HepG2 (cell line): ENCODE measurements at regions not wholly inside any gene's neighbourhood (a gene's known extent, or its start where the extent isn't known, plus 50 kb on each side); places are given as distances from the start of the nearest gene placed in this dataset.

Experiments
- ATAC-seq: fragments of 200-7000 bp; cut with Tn5 transposase; 3 replicates; pipeline ENCODE4 v1.9.1; 2020; ENCODE audit warnings: mild to moderate bottlenecking, moderate library complexity
- BruUV-seq: library from RNA; stranded (reverse); fragments of 400-500 nt; replicated peaks from 2 replicates; lab custom pipeline; 2021; lab: Mats Ljungman, UMichigan
- CTCF ChIA-PET: fragments of 300-600 bp; formaldehyde crosslinking; extraction: SDS; loops from one replicate; lab custom pipeline; 2021; ENCODE audit warnings: low total read pairs, inconsistent platforms, low intra/inter-chr PET ratio; lab: Yijun Ruan, JAX
- POLR2A ChIA-PET: fragments of 350-600 bp; sonication (Branson Sonifier 250); formaldehyde crosslinking; loops from one replicate; lab custom pipeline; 2020; ENCODE audit warnings: antibody characterized with exemption, inconsistent platforms; lab: Yijun Ruan, JAX
- DNase-seq: peaks from one replicate; pipeline ENCODE4 v3.0.0-alpha.2; 2015; ENCODE audit warnings: low spot score
- FAIRE-seq: peaks from 3 replicates; lab custom pipeline; 2011; peaks lifted over from hg19 to GRCh38; lab: Jason Lieb, UNC
- H2AFZ ChIP-seq: one replicate; pipeline ENCODE4 v1.6.1; 2011; ENCODE audit warnings: low read length, inconsistent platforms
- H3K27ac ChIP-seq: fragments of 300-600 bp; 3 replicates; pipeline ENCODE4 v1.8.0; 2011; ENCODE audit warnings: mixed run types, mild to moderate bottlenecking, mixed read lengths, low read length, inconsistent platforms; ENCODE audit not compliant: insufficient read depth; ENCODE audit errors: extremely low read length
- H3K27me3 ChIP-seq, 2 experiments: fragments of 200-600 bp in 1 of 2; 2 replicates in 1 of 2; 3 replicates in 1 of 2; pipeline versions ENCODE4 v1.6.0 to v1.8.0; 2011; ENCODE audit warnings: low read length in 2 of 2, mild to moderate bottlenecking in 2 of 2, moderate library complexity in 2 of 2, inconsistent platforms in 1 of 2; ENCODE audit not compliant: insufficient read depth in 2 of 2, control insufficient read depth in 1 of 2
- H3K36me3 ChIP-seq, 2 experiments: fragments of 200-600 bp in 1 of 2; replicated peaks in 1 of 2; 2 replicates in 1 of 2; 3 replicates in 1 of 2; pipeline versions ENCODE4 v1.5.1 to v1.8.0; 2011; ENCODE audit warnings: low read length in 2 of 2, inconsistent platforms in 1 of 2; ENCODE audit not compliant: insufficient read depth in 2 of 2, control insufficient read depth in 1 of 2
- H3K4me1 ChIP-seq: 2 replicates; pipeline ENCODE4 v1.5.1; 2012; ENCODE audit warnings: low read length, inconsistent platforms; ENCODE audit not compliant: insufficient read depth
- H3K4me2 ChIP-seq: 2 replicates; pipeline ENCODE4 v1.6.0; 2011; ENCODE audit warnings: low read depth, low read length, inconsistent platforms
- H3K4me3 ChIP-seq, 3 experiments: fragments of 200-600 bp in 1 of 3; sonication (generic), shearing (Covaris generic) in 1 of 3; replicated peaks in 1 of 3; 2 replicates each; pipeline ENCODE4 v1.5.1; 2011 to 2016; ENCODE audit warnings: low read length in 3 of 3, inconsistent platforms in 2 of 3, low read depth in 2 of 3, mild to moderate bottlenecking in 2 of 3, control low read depth in 1 of 3, mixed read lengths in 1 of 3; ENCODE audit not compliant: insufficient read depth in 1 of 3
- H3K79me2 ChIP-seq: one replicate; pipeline ENCODE4 v1.6.1; 2011; ENCODE audit warnings: low read length, inconsistent platforms; ENCODE audit not compliant: insufficient read depth
- H3K9ac ChIP-seq: 2 replicates; pipeline ENCODE4 v1.6.0; 2011; ENCODE audit warnings: mild to moderate bottlenecking, low read depth, low read length, inconsistent platforms; ENCODE audit not compliant: insufficient read depth
- H3K9me3 ChIP-seq: 2 replicates; pipeline ENCODE4 v1.5.1; 2012; ENCODE audit warnings: mild to moderate bottlenecking, low read length
- H4K20me1 ChIP-seq: 2 replicates; pipeline ENCODE4 v1.6.0; 2011; ENCODE audit warnings: inconsistent platforms, mild to moderate bottlenecking, low read length, moderate library complexity; ENCODE audit not compliant: insufficient read depth
- ARID5B ChIP-seq: IDR thresholded peaks from 2 replicates; pipeline ENCODE4 v1.4.0; 2020; ENCODE audit warnings: mild to moderate bottlenecking, missing genetic modification reagents
- HBP1 ChIP-seq: IDR thresholded peaks from 2 replicates; pipeline ENCODE4 v1.6.1; 2016; ENCODE audit warnings: low read depth, control low read depth
- THAP11 ChIP-seq: IDR thresholded peaks from 2 replicates; pipeline ENCODE4 v1.6.1; 2016; ENCODE audit warnings: missing biosample characterization, missing genetic modification reagents
- ZBTB44 ChIP-seq: sonication (generic); formaldehyde crosslinking; IDR thresholded peaks from 2 replicates; pipeline ENCODE4 v1.4.0; 2020; ENCODE audit warnings: missing genetic modification reagents
- ZNF33B ChIP-seq: sonication (generic); formaldehyde crosslinking; IDR thresholded peaks from 2 replicates; pipeline ENCODE4 v1.5.1; 2020; ENCODE audit warnings: mild to moderate bottlenecking, missing genetic modification reagents
- ZNF362 ChIP-seq: sonication (generic); formaldehyde crosslinking; IDR thresholded peaks from 2 replicates; pipeline ENCODE4 v1.4.0; 2020; ENCODE audit warnings: missing genetic modification reagents, mild to moderate bottlenecking, borderline replicate concordance
- ZNF512B ChIP-seq: sonication (generic); formaldehyde crosslinking; IDR thresholded peaks from 2 replicates; pipeline ENCODE4 v1.5.1; 2020; ENCODE audit warnings: missing genetic modification reagents, mild to moderate bottlenecking, borderline replicate concordance
- ZNF574 ChIP-seq: sonication (generic); formaldehyde crosslinking; IDR thresholded peaks from 2 replicates; pipeline ENCODE4 v1.4.0; 2020; ENCODE audit warnings: missing genetic modification reagents
- WGBS: methylation state at CpG from one replicate; pipeline ENCODE4 v1.1.6; 2017; ENCODE audit warnings: low lambda C conversion rate; 5-methylcytosine and 5-hydroxymethylcytosine counted together
- in situ Hi-C: cut with HindIII; loops from 2 replicates; pipeline ENCODE4 v1.10.0; 2017; ENCODE audit warnings: low pct_unique_long_range_greater_than_20kb; ENCODE audit not compliant: extremely low pct_ligation_motif_present
- intact Hi-C: fragments of 100-400 bp; cut with micrococcal nuclease; formaldehyde crosslinking; loops from one replicate; pipeline ENCODE4 v1.10.0; 2022; ENCODE audit not compliant: unreplicated experiment

- H3K4me3 ChIP-seq, result no peak overlapping the region
- BruUV-seq, result no TSS peak
- no peak for FAIRE-seq
- POLR2A ChIA-PET, result no interaction called here
- intact Hi-C loops (no loop called here), in situ Hi-C loops (no loop called here)
- H3K9me3 ChIP-seq, result no peaks in the 10 kb centered on the region
- H3K27ac ChIP-seq, result no peak overlapping the region
- no peak overlapping the region for H2AFZ ChIP-seq
- no peak overlapping the region for H3K9ac ChIP-seq
- no peak overlapping the region for H3K4me2 ChIP-seq
- CTCF ChIA-PET, result no interaction called here
- H3K4me1 ChIP-seq, result no peaks in the 10 kb centered on the region
- H4K20me1 ChIP-seq, result no peaks in the 10 kb centered on the region
- no peaks in the 10 kb centered on the region for H3K27me3 ChIP-seq
- ATAC-seq, result no peak
- H3K36me3 ChIP-seq, result no peaks in the 10 kb centered on the region
- H3K79me2 ChIP-seq, result no peaks in the 10 kb centered on the region
- DNase-seq, result no peak
- WGBS, result 2% methylated on average over 3 of the region's 3 CpGs
- TF ChIP-seq ARID5B (CRISPR knock-in tag), result no peak
- TF ChIP-seq HBP1 (CRISPR knock-in tag), result no peak
- no peak for TF ChIP-seq ZNF33B (CRISPR knock-in tag)
- TF ChIP-seq ZBTB44 (CRISPR knock-in tag), result no peak
- no peak for TF ChIP-seq THAP11
- TF ChIP-seq ZNF512B (CRISPR knock-in tag), result no peak
- TF ChIP-seq ZNF574 (CRISPR knock-in tag), result no peak
- no peak for TF ChIP-seq ZNF362 (CRISPR knock-in tag)
These were observed 717.7 kb upstream of the USP15 start for GRCh38 chr12:61542551-61542950.
